ENCODE measurements at regions not wholly inside any gene's neighbourhood (a gene's known extent, or its start where the extent isn't known, plus 50 kb on each side); places are given as distances from the start of the nearest gene placed in this dataset.

DNA sequence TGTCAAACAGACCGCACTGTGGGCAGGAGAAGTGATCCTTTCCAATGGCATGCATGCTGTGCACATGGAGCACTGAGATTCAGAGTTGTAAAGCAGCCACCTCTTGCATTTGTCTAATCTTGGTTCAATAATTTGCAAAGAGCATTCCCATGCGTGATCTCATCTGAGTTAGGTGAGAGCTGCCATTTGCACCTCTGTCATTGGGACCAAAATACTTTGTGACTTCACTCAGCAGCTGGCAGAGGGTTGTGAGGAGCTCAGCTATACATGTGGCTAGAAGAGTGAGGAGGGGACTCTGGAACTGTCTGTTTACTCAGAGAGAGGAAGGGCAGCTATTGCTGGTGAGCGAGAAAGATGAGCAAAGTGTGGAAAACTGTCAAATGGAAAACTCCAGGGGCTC, 265.1 kb upstream of the TNP1 start:
- TF ChIP-seq, protein P1, sequence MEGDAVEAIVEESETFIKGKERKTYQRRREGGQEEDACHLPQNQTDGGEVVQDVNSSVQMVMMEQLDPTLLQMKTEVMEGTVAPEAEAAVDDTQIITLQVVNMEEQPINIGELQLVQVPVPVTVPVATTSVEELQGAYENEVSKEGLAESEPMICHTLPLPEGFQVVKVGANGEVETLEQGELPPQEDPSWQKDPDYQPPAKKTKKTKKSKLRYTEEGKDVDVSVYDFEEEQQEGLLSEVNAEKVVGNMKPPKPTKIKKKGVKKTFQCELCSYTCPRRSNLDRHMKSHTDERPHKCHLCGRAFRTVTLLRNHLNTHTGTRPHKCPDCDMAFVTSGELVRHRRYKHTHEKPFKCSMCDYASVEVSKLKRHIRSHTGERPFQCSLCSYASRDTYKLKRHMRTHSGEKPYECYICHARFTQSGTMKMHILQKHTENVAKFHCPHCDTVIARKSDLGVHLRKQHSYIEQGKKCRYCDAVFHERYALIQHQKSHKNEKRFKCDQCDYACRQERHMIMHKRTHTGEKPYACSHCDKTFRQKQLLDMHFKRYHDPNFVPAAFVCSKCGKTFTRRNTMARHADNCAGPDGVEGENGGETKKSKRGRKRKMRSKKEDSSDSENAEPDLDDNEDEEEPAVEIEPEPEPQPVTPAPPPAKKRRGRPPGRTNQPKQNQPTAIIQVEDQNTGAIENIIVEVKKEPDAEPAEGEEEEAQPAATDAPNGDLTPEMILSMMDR (IDR thresholded peaks at IDR 0.05): no peak
- TF ChIP-seq ZFX (IDR thresholded peaks at IDR 0.05; ENCODE audit: borderline replicate concordance): no peak
